ENCODE measurements at regions not wholly inside any gene's neighbourhood (a gene's known extent, or its start where the extent isn't known, plus 50 kb on each side); places are given as distances from the start of the nearest gene placed in this dataset.

DNA sequence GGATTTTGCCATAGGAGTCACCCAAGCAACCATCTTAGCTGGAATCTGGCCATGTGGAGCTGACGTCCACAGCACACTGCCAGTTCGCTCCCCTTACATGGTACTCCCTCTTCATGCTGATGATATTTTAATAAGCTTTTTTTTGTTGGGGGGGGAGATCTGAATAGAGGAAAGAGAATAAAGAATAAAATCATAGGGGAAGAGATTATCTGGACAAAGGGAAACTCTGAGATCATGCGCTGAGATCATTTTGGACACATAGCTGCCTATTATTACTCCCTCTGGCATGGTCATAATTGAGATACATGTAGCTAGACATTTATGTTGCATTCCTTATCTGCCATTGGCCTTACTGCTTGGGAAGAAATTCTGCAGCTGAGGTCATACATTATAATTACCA, 282.7 kb downstream of the HTR7 start:
- Histone ChIP-seq H3K27me3 (no peaks in the 10 kb centered on the region), H3K4me1 (no peaks in the 10 kb centered on the region), H3K27ac (no peak overlapping the region), H3K9me3 (no peaks in the 10 kb centered on the region), H3K36me3 (no peaks in the 10 kb centered on the region), H3K4me3 (no peak overlapping the region)
- DNase-seq (ENCODE audit: low spot score in 2 of 2), result no peak
- intact Hi-C loops (cut with DNase I), result no loop called here
- TF ChIP-seq, protein P1, sequence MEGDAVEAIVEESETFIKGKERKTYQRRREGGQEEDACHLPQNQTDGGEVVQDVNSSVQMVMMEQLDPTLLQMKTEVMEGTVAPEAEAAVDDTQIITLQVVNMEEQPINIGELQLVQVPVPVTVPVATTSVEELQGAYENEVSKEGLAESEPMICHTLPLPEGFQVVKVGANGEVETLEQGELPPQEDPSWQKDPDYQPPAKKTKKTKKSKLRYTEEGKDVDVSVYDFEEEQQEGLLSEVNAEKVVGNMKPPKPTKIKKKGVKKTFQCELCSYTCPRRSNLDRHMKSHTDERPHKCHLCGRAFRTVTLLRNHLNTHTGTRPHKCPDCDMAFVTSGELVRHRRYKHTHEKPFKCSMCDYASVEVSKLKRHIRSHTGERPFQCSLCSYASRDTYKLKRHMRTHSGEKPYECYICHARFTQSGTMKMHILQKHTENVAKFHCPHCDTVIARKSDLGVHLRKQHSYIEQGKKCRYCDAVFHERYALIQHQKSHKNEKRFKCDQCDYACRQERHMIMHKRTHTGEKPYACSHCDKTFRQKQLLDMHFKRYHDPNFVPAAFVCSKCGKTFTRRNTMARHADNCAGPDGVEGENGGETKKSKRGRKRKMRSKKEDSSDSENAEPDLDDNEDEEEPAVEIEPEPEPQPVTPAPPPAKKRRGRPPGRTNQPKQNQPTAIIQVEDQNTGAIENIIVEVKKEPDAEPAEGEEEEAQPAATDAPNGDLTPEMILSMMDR (IDR thresholded peaks at IDR 0.05), result no peak

DNA sequence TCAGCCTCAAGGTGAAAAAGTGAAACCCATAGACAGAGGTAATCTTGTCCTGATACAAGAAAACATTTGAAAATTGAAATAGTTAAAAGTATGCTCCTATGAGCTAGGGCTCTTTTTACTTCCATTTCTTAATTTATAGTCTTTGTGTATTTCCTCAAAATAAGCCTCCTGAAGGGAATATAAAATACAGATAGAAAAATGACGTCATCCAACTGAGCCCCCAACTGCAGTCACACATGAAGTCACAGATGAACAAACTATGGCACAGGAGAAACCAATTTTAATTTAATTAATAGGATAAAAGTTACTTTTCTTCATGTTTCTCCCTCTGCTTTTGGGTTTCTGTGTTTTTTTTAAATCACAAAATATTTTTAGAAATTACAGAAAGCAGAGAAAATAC, 280.3 kb downstream of the HTR7 start:
- H3K27ac ChIP-seq, result no peak overlapping the region
- no peak for DNase-seq (ENCODE audit: low spot score in 2 of 2)
- no peak overlapping the region for H3K4me3 ChIP-seq
- TF ChIP-seq, protein P1 (IDR thresholded peaks at IDR 0.05), result no peak
- H3K27me3 ChIP-seq, result no peaks in the 10 kb centered on the region
- H3K36me3 ChIP-seq, result no peaks in the 10 kb centered on the region
- no peaks in the 10 kb centered on the region for H3K9me3 ChIP-seq
- intact Hi-C loops (cut with DNase I), result no loop called here
- H3K4me1 ChIP-seq, result no peaks in the 10 kb centered on the region

DNA sequence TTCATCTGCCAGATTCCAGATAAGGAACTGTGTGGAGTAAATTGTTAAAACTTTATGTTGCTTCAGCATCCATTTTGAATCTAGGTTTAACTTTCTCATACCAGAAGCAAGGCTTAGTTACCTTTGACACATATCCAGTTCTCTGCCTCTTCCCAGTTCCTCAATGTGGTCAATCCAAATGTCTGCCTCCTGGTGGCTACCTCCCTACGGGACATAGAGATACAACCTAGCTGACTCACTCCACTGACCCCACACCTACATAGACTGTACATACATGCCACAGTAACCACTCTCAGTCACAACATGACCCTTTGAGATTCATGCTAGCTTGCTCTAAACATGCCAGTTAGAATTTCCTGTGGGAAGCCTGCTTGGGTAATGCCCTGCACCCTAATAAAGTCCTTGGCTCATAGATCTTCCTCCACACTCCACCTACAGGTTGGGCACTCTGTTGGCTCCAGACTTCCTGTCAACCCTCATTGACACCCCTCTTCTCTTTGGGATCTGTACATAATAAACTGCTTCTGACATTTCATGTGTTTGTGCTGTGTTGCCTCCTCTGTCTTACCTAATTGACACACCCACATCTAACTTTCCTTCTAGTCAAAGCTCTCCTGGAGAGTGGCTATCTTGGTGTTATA, 278.1 kb downstream of the HTR7 start:
- TF ChIP-seq, protein P1 (IDR thresholded peaks at IDR 0.05), result no peak
- Histone ChIP-seq H3K27me3 (no peaks in the 10 kb centered on the region), H3K36me3 (no peaks in the 10 kb centered on the region), H3K27ac (no peak overlapping the region), H3K4me1 (no peaks in the 10 kb centered on the region), H3K9me3 (no peaks in the 10 kb centered on the region), H3K4me3 (no peak overlapping the region)
- no peak for DNase-seq (ENCODE audit: low spot score in 2 of 2)
- intact Hi-C loops (cut with DNase I), result no loop called here

DNA sequence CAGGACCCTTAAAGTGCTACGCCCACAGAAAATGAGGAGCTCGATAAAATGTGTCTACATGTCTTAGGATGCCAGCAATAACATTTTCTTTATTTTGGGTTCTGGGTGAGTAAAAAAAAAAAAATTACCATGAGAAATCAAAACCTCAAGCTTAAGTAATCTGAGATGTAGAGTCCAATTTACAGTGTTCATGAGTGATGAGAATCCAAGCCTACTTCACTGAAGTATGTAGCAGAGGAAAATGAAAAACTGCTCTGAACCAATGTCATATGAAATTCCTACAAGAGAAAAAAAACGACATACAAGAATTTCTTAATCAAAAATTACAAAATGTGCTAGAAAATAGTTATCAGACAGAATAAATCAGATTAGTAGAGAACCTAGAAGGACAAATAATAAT, 274.4 kb downstream of the HTR7 start:
- intact Hi-C loops (cut with DNase I), result no loop called here
- Histone ChIP-seq H3K27me3 (no peaks in the 10 kb centered on the region), H3K4me1 (no peaks in the 10 kb centered on the region), H3K36me3 (no peaks in the 10 kb centered on the region), H3K9me3 (no peaks in the 10 kb centered on the region), H3K27ac (no peak overlapping the region), H3K4me3 (no peak overlapping the region)
- no peak for DNase-seq (ENCODE audit: low spot score in 2 of 2)
- TF ChIP-seq, protein P1 (IDR thresholded peaks at IDR 0.05), result no peak

DNA sequence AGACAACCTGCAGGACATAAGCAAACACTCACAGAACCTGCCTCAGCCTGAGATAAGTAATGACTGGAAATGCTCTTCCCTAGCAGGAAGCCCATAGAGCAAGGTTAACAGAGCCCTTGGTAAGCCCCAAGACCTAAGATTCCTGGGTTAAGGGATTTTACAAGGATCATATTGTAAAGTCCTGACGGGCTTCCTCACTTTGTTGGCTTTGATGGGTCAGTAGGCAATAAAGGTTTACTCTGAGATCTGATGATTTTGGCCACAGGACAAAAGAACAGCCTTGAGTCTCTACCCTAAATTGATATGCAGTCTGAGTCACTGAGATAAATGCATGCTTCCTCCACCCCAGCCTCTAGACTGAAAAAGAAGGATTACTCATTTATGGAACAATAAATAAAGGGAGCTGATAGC, 270.8 kb downstream of the HTR7 start:
- intact Hi-C loops (cut with DNase I), result no loop called here
- Histone ChIP-seq H3K36me3 (no peaks in the 10 kb centered on the region), H3K27ac (no peak overlapping the region), H3K27me3 (no peaks in the 10 kb centered on the region), H3K9me3 (no peaks in the 10 kb centered on the region), H3K4me1 (peaks cover 0 to 5% of the 10 kb centered on the region in 2 donors), H3K4me3 (no peak overlapping the region)
- TF ChIP-seq, protein P1 (IDR thresholded peaks at IDR 0.05), result no peak
- DNase-seq (ENCODE audit: low spot score in 2 of 2), result no peak

DNA sequence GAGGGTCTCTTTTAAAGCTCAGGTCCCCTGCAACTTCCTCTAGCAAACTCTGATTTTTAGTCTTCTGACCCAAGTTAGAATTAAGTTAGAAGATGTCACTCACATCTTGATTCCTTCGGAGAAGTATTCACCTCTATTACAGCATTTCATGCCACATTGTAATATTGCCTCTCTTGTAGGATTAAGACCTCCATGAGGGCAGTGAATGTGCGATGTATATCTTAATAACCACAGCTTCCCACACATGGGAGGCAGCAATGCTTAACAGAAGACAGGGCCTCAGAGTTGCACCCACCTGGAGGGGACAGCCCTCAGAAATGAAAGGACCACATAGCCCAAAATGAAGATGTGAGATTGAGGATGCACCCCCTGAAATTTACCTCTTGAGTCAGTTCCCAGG, 270.3 kb downstream of the HTR7 start:
- intact Hi-C loops (cut with DNase I), result no loop called here
- Histone ChIP-seq H3K36me3 (no peaks in the 10 kb centered on the region), H3K4me1 (peaks cover 0 to 6% of the 10 kb centered on the region in 2 donors), H3K27me3 (no peaks in the 10 kb centered on the region), H3K4me3 (no peak overlapping the region), H3K27ac (no peak overlapping the region), H3K9me3 (no peaks in the 10 kb centered on the region)
- no peak for DNase-seq (ENCODE audit: low spot score in 2 of 2)
- TF ChIP-seq, protein P1 (IDR thresholded peaks at IDR 0.05), result no peak
